ENCODE measurements at regions not wholly inside any gene's neighbourhood (a gene's known extent, or its start where the extent isn't known, plus 50 kb on each side); places are given as distances from the start of the nearest gene placed in this dataset.
"Not testable (repeated sequence)": the region's sequence is repeated elsewhere in the genome, so short reads cannot be mapped to it uniquely, and the experiment has no call there.

GRCh38 chr2:109049022-109049421 is 60.0 kb upstream of the EDAR start:
- intact Hi-C loops (cut with DNase I), result no loop called here
- no peaks in the 10 kb centered on the region for H3K9me3 ChIP-seq (ENCODE audit: control insufficient read depth in 2 of 3, insufficient read depth in 1 of 3, low read length in 3 of 3)

GRCh38 chr2:109048163-109048562 is 59.1 kb upstream of the EDAR start:
- Histone ChIP-seq H3K36me3 (ENCODE audit: control insufficient read depth in 2 of 3, insufficient read depth in 3 of 3, low read length in 3 of 3) (no peaks in the 10 kb centered on the region), H3K27me3 (ENCODE audit: control insufficient read depth, insufficient read depth, low read length) (no peaks in the 10 kb centered on the region), H3K9me3 (ENCODE audit: control insufficient read depth in 2 of 3, insufficient read depth in 1 of 3, low read length in 3 of 3) (no peaks in the 10 kb centered on the region), H3K9ac (ENCODE audit: low read length in 3 of 3) (no peak overlapping the region), H3K27ac (ENCODE audit: low read depth in 2 of 2, low read length in 2 of 2) (no peak overlapping the region), H3K4me3 (ENCODE audit: low read length in 3 of 3) (no peak overlapping the region), H3K4me1 (ENCODE audit: control insufficient read depth in 2 of 3, insufficient read depth in 2 of 3, low read depth in 1 of 3, low read length in 3 of 3) (no peaks in the 10 kb centered on the region)
- DNase-seq (no peak), FAIRE-seq (no peak)
- intact Hi-C loops (cut with DNase I), result no loop called here
- TF ChIP-seq CTCF (IDR thresholded peaks at IDR 0.05; ENCODE audit: borderline replicate concordance, extremely low read depth, insufficient read depth), result no peak

More at GRCh38 chr2:109049022-109049421, 60.0 kb upstream of the EDAR start:
- DNase-seq (peak in 3 of 5 donors; percentile 52 to 68 (median 53)), FAIRE-seq (no peak)
- Histone ChIP-seq H3K36me3 (ENCODE audit: control insufficient read depth in 2 of 3, insufficient read depth in 3 of 3, low read length in 3 of 3) (no peaks in the 10 kb centered on the region), H3K9ac (ENCODE audit: low read length in 3 of 3) (no peak overlapping the region), H3K27me3 (ENCODE audit: control insufficient read depth, insufficient read depth, low read length) (no peaks in the 10 kb centered on the region), H3K4me3 (ENCODE audit: low read length in 3 of 3) (no peak overlapping the region), H3K27ac (ENCODE audit: low read depth in 2 of 2, low read length in 2 of 2) (no peak overlapping the region), H3K4me1 (ENCODE audit: control insufficient read depth in 2 of 3, insufficient read depth in 2 of 3, low read depth in 1 of 3, low read length in 3 of 3) (no peaks in the 10 kb centered on the region)
- TF ChIP-seq CTCF (IDR thresholded peaks at IDR 0.05; ENCODE audit: borderline replicate concordance, extremely low read depth, insufficient read depth), result no peak

GRCh38 chr2:109047569-109047968 is 58.5 kb upstream of the EDAR start:
- H3K27me3 ChIP-seq (ENCODE audit: control insufficient read depth, insufficient read depth, low read length); H3K9me3 ChIP-seq (ENCODE audit: control insufficient read depth in 2 of 3, insufficient read depth in 1 of 3, low read length in 3 of 3); intact Hi-C loops (cut with DNase I); FAIRE-seq; H3K27ac ChIP-seq (ENCODE audit: low read depth in 2 of 2, low read length in 2 of 2); H3K4me3 ChIP-seq (ENCODE audit: low read length in 3 of 3); H3K4me1 ChIP-seq (ENCODE audit: control insufficient read depth in 2 of 3, insufficient read depth in 2 of 3, low read depth in 1 of 3, low read length in 3 of 3); DNase-seq; H3K9ac ChIP-seq (ENCODE audit: low read length in 3 of 3); H3K36me3 ChIP-seq (ENCODE audit: control insufficient read depth in 2 of 3, insufficient read depth in 3 of 3, low read length in 3 of 3): not testable (repeated sequence)

GRCh38 chr2:109046925-109047508 is 58.0 kb upstream of the EDAR start:
- intact Hi-C loops (cut with DNase I), result no loop called here
- H3K9me3 ChIP-seq (ENCODE audit: control insufficient read depth in 2 of 3, insufficient read depth in 1 of 3, low read length in 3 of 3), result no peaks in the 10 kb centered on the region
- TF ChIP-seq CTCF (IDR thresholded peaks at IDR 0.05; ENCODE audit: borderline replicate concordance, extremely low read depth, insufficient read depth), result no peak
- no peak overlapping the region for H3K4me3 ChIP-seq (ENCODE audit: low read length in 3 of 3)
- no peak overlapping the region for H3K9ac ChIP-seq (ENCODE audit: low read length in 3 of 3)
- no peak overlapping the region for H3K27ac ChIP-seq (ENCODE audit: low read depth in 2 of 2, low read length in 2 of 2)
- no peaks in the 10 kb centered on the region for H3K4me1 ChIP-seq (ENCODE audit: control insufficient read depth in 2 of 3, insufficient read depth in 2 of 3, low read depth in 1 of 3, low read length in 3 of 3)
- no peaks in the 10 kb centered on the region for H3K27me3 ChIP-seq (ENCODE audit: control insufficient read depth, insufficient read depth, low read length)
- no peaks in the 10 kb centered on the region for H3K36me3 ChIP-seq (ENCODE audit: control insufficient read depth in 2 of 3, insufficient read depth in 3 of 3, low read length in 3 of 3)
- FAIRE-seq (no peak), DNase-seq (no peak)
